ENCODE measurements at regions not wholly inside any gene's neighbourhood (a gene's known extent, or its start where the extent isn't known, plus 50 kb on each side); places are given as distances from the start of the nearest gene placed in this dataset.

- TF ChIP-seq CTCF (IDR thresholded peaks at IDR 0.05), result no peak
- TF ChIP-seq EP300 (IDR thresholded peaks at IDR 0.05), result no peak
Observed at GRCh38 chr5:173466227-173466626, 138.0 kb upstream of the STC2 start.

Data from stomach (tissue), 4 donors.